ENCODE measurements at regions not wholly inside any gene's neighbourhood (a gene's known extent, or its start where the extent isn't known, plus 50 kb on each side); places are given as distances from the start of the nearest gene placed in this dataset.

GRCh38 chr11:29486301-29486700 lies 530.5 kb downstream of the KCNA4 start:
- no peak for DNase-seq
- intact Hi-C loops (cut with DNase I; ENCODE audit: low total_unique reads) = no loop called here
- TF ChIP-seq POLR2A (IDR thresholded peaks at IDR 0.05) = no peak
- no peak for TF ChIP-seq CTCF (IDR thresholded peaks at IDR 0.05)
- H3K27me3 ChIP-seq = no peaks in the 10 kb centered on the region
- no peaks in the 10 kb centered on the region for H3K9me3 ChIP-seq
- peaks cover 3% of the 10 kb centered on the region for H3K4me1 ChIP-seq
- H3K4me3 ChIP-seq = no peak overlapping the region
- no peaks in the 10 kb centered on the region for H3K36me3 ChIP-seq (ENCODE audit: low read depth, missing control alignments)
- no peak overlapping the region for H3K27ac ChIP-seq

DNA sequence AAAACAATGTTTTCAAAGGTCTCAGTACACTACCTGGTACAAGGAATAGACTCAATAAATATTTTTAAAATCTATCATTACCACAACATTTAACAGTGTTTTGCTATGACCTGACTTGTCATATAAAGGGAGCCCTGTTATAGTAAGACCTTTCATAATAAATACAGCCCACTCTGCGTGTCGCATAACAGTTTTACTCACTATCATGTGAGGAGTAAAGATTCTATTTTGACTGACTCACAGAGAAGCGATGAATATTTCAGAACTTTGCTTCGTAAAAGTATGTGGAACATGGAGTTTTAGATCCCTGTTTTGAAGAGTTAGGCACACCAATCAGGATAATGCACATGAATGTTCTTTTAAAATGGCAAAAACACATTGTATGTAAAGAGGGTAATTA lies 531.2 kb downstream of the KCNA4 start:
- Histone ChIP-seq H3K27ac (no peak overlapping the region), H3K4me1 (peaks cover 3% of the 10 kb centered on the region), H3K9me3 (no peaks in the 10 kb centered on the region), H3K27me3 (no peaks in the 10 kb centered on the region), H3K36me3 (ENCODE audit: low read depth, missing control alignments) (no peaks in the 10 kb centered on the region), H3K4me3 (no peak overlapping the region)
- 92% methylated on average over 4 of the region's 4 CpGs for WGBS, 2 donors
- intact Hi-C loops (cut with DNase I; ENCODE audit: low total_unique reads) = no loop called here
- TF ChIP-seq CTCF (IDR thresholded peaks at IDR 0.05) (no peak), POLR2A (IDR thresholded peaks at IDR 0.05) (no peak)
- DNase-seq = no peak

- no peak for DNase-seq
- Histone ChIP-seq H3K9me3 (no peaks in the 10 kb centered on the region), H3K27me3 (no peaks in the 10 kb centered on the region), H3K36me3 (ENCODE audit: low read depth, missing control alignments) (no peaks in the 10 kb centered on the region), H3K27ac (no peak overlapping the region), H3K4me3 (no peak overlapping the region), H3K4me1 (peaks cover 3% of the 10 kb centered on the region)
- WGBS, 2 donors = 76 to 83% methylated on average over 1 of the region's 1 CpG
- intact Hi-C loops (cut with DNase I; ENCODE audit: low total_unique reads) = no loop called here
- TF ChIP-seq POLR2A (IDR thresholded peaks at IDR 0.05) (no peak), CTCF (IDR thresholded peaks at IDR 0.05) (no peak)
Observed at GRCh38 chr11:29484548-29484947, 532.3 kb downstream of the KCNA4 start.

DNA sequence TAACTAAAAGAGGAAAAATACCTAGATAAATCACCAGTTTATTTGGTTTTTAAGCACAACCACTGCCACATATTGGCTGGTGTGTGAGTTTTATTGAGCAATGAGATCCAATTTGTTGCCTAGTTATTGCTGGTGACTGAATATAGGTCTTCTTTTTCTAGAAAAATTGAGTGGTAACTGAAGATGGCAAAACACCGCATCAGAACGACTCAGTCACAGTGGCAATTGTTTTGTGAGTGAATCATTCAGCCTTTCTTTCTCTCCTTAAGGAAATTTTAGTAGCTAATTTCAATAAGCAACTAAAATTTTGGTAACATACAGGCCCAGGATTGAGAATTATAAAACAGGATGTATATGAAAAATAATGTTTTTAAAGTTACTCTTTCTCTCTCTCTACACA lies 533.0 kb downstream of the KCNA4 start:
- H3K4me3 ChIP-seq = no peak overlapping the region
- H3K36me3 ChIP-seq (ENCODE audit: low read depth, missing control alignments) = no peaks in the 10 kb centered on the region
- 82 to 86% methylated on average over 2 of the region's 2 CpGs for WGBS, 2 donors
- no peak overlapping the region for H3K27ac ChIP-seq
- peaks cover 3% of the 10 kb centered on the region for H3K4me1 ChIP-seq
- intact Hi-C loops (cut with DNase I; ENCODE audit: low total_unique reads) = no loop called here
- H3K9me3 ChIP-seq = no peaks in the 10 kb centered on the region
- no peak for DNase-seq
- no peaks in the 10 kb centered on the region for H3K27me3 ChIP-seq
- TF ChIP-seq CTCF (IDR thresholded peaks at IDR 0.05) (no peak), POLR2A (IDR thresholded peaks at IDR 0.05) (no peak)

DNA sequence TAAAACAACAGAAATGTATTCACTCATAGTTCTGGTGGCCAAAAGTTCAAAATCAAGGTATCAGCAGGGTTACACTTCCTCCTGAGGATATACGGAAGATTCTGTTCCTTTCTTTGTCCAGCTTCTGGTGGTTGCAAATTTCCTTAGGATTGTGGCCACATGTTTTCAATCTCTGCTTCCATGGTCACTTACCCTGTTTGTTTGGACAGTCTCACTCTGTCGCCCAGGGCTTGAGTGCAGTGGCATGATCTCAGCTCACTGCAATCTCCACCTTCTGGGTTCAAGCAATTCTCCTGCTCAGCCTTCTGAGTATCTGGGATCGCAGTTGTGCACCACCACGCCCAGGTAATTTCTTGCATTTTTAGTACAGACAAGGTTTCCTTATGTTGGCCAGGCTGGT lies 534.3 kb downstream of the KCNA4 start:
- WGBS, 2 donors = 83 to 96% methylated on average over 4 of the region's 4 CpGs
- Histone ChIP-seq H3K9me3 (no peaks in the 10 kb centered on the region), H3K36me3 (ENCODE audit: low read depth, missing control alignments) (no peaks in the 10 kb centered on the region), H3K27ac (no peak overlapping the region), H3K4me3 (no peak overlapping the region), H3K27me3 (no peaks in the 10 kb centered on the region), H3K4me1 (peaks cover 3% of the 10 kb centered on the region)
- intact Hi-C loops (cut with DNase I; ENCODE audit: low total_unique reads) = no loop called here
- no peak for DNase-seq
- no peak for TF ChIP-seq CTCF (IDR thresholded peaks at IDR 0.05)
- no peak for TF ChIP-seq POLR2A (IDR thresholded peaks at IDR 0.05)
